ENCODE measurements at regions not wholly inside any gene's neighbourhood (a gene's known extent, or its start where the extent isn't known, plus 50 kb on each side); places are given as distances from the start of the nearest gene placed in this dataset.

- intact Hi-C loops (cut with micrococcal nuclease; ENCODE audit: unreplicated experiment), result no loop called here
- CTCF ChIA-PET, result no interaction called here
- Histone ChIP-seq H3K4me1 (replicated peaks; ENCODE audit: insufficient read depth) (no peaks in the 10 kb centered on the region), H3K27me3 (ENCODE audit: insufficient read depth, low read depth) (no peaks in the 10 kb centered on the region), H3K9me3 (ENCODE audit: insufficient read depth, low read depth) (no peaks in the 10 kb centered on the region), H3F3A (ENCODE audit: insufficient read depth, low read depth) (no peaks in the 10 kb centered on the region), H3K4me2 (no peak overlapping the region), H3K36me3 (ENCODE audit: low read depth) (no peaks in the 10 kb centered on the region), H4K20me1 (ENCODE audit: insufficient read depth) (no peaks in the 10 kb centered on the region), H3K4me3 (no peak overlapping the region), H3K79me2 (ENCODE audit: low read depth) (no peaks in the 10 kb centered on the region), H2AFZ (no peak overlapping the region), H3K27ac (no peak overlapping the region), H3K9me2 (ENCODE audit: insufficient read depth) (no peaks in the 10 kb centered on the region)
- POLR2A ChIA-PET (ENCODE audit: unreplicated experiment), result no interaction called here
- TF ChIP-seq CTCF (conservative IDR thresholded peaks at IDR 0.05) (no peak), EZH2 (IDR thresholded peaks at IDR 0.05; ENCODE audit: low read depth) (no peak)
- BruUV-seq (replicated peaks), result no TSS peak
- no peak for DNase-seq
These were observed 472.7 kb downstream of the RFC3 start for GRCh38 chr13:34290661-34291060.

- no TSS peak for BruUV-seq (replicated peaks)
These were observed 476.7 kb downstream of the RFC3 start for GRCh38 chr13:34294483-34295129.

GRCh38 chr13:34300559-34300958, 482.6 kb downstream of the RFC3 start:
- H3K4me1 ChIP-seq (replicated peaks; ENCODE audit: insufficient read depth), result peaks cover 11% of the 10 kb centered on the region; the same call in 1 of the 2 replicates
- H3K27me3 ChIP-seq (ENCODE audit: insufficient read depth, low read depth), result no peaks in the 10 kb centered on the region
- no peak overlapping the region for H3K27ac ChIP-seq
- no TSS peak for BruUV-seq (replicated peaks)
- no peaks in the 10 kb centered on the region for H3K79me2 ChIP-seq (ENCODE audit: low read depth)
- no peaks in the 10 kb centered on the region for H3K36me3 ChIP-seq (ENCODE audit: low read depth)
- H3K9me3 ChIP-seq (ENCODE audit: insufficient read depth, low read depth), result no peaks in the 10 kb centered on the region
- H3F3A ChIP-seq (ENCODE audit: insufficient read depth, low read depth), result no peaks in the 10 kb centered on the region
- H2AFZ ChIP-seq, result peak overlapping the region; percentile 30; the same call in 1 of the 2 replicates
- H3K4me3 ChIP-seq, result no peak overlapping the region
- H3K9me2 ChIP-seq (ENCODE audit: insufficient read depth), result no peaks in the 10 kb centered on the region
- TF ChIP-seq CTCF (conservative IDR thresholded peaks at IDR 0.05), result no peak
- H3K4me2 ChIP-seq, result no peak overlapping the region
- POLR2A ChIA-PET (ENCODE audit: unreplicated experiment), result no interaction called here
- intact Hi-C loops (cut with micrococcal nuclease; ENCODE audit: unreplicated experiment), result no loop called here
- CTCF ChIA-PET, result no interaction called here
- no peak for DNase-seq
- no peaks in the 10 kb centered on the region for H4K20me1 ChIP-seq (ENCODE audit: insufficient read depth)

More at GRCh38 chr13:34294483-34295129, 476.7 kb downstream of the RFC3 start:
- Histone ChIP-seq H3K79me2 (ENCODE audit: low read depth) (no peaks in the 10 kb centered on the region), H3F3A (ENCODE audit: insufficient read depth, low read depth) (no peaks in the 10 kb centered on the region), H2AFZ (no peak overlapping the region), H3K4me3 (no peak overlapping the region), H3K9me2 (ENCODE audit: insufficient read depth) (no peaks in the 10 kb centered on the region), H3K27me3 (ENCODE audit: insufficient read depth, low read depth) (no peaks in the 10 kb centered on the region), H4K20me1 (ENCODE audit: insufficient read depth) (no peaks in the 10 kb centered on the region), H3K9me3 (ENCODE audit: insufficient read depth, low read depth) (no peaks in the 10 kb centered on the region), H3K4me2 (no peak overlapping the region), H3K4me1 (replicated peaks; ENCODE audit: insufficient read depth) (no peaks in the 10 kb centered on the region), H3K27ac (no peak overlapping the region), H3K36me3 (ENCODE audit: low read depth) (no peaks in the 10 kb centered on the region)
- CTCF ChIA-PET, result no interaction called here
- POLR2A ChIA-PET (ENCODE audit: unreplicated experiment), result no interaction called here
- no peak for DNase-seq
- TF ChIP-seq CTCF (conservative IDR thresholded peaks at IDR 0.05) (no peak), EZH2 (IDR thresholded peaks at IDR 0.05; ENCODE audit: low read depth) (no peak)
- intact Hi-C loops (cut with micrococcal nuclease; ENCODE audit: unreplicated experiment), result no loop called here
